ENCODE measurements at regions not wholly inside any gene's neighbourhood (a gene's known extent, or its start where the extent isn't known, plus 50 kb on each side); places are given as distances from the start of the nearest gene placed in this dataset.

DNA sequence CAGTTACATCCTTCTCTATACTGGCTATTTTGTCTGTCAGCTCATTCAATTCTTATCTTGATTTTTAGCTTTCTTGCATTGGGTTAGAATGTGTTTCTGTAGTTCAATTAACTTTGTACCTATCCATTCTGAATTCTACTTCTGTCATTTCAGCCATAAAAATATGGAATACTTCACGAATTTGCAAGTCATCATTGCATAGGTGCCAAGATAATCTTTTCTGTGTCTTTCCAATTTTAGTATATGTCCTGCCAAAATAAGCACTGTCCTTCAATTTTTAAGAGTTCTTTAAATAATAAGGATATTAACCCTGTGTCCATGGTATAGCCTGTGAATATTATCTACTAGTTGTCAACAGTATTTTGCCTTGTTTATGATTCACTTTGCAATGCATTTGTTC is 665.7 kb upstream of the MDGA2 start (continued):
- TF ChIP-seq, protein P1, sequence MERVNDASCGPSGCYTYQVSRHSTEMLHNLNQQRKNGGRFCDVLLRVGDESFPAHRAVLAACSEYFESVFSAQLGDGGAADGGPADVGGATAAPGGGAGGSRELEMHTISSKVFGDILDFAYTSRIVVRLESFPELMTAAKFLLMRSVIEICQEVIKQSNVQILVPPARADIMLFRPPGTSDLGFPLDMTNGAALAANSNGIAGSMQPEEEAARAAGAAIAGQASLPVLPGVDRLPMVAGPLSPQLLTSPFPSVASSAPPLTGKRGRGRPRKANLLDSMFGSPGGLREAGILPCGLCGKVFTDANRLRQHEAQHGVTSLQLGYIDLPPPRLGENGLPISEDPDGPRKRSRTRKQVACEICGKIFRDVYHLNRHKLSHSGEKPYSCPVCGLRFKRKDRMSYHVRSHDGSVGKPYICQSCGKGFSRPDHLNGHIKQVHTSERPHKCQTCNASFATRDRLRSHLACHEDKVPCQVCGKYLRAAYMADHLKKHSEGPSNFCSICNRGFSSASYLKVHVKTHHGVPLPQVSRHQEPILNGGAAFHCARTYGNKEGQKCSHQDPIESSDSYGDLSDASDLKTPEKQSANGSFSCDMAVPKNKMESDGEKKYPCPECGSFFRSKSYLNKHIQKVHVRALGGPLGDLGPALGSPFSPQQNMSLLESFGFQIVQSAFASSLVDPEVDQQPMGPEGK (CRISPR knock-in tag; IDR thresholded peaks at IDR 0.05; ENCODE audit: borderline replicate concordance) = no peak
- TF ChIP-seq SNAI2 (CRISPR knock-in tag; IDR thresholded peaks at IDR 0.05) (no peak), ZFP30 (CRISPR knock-in tag; IDR thresholded peaks at IDR 0.05) (no peak), ZNF70 (CRISPR knock-in tag; IDR thresholded peaks at IDR 0.05) (no peak), TOX (CRISPR knock-in tag; IDR thresholded peaks at IDR 0.05; ENCODE audit: borderline replicate concordance) (no peak), ESRRG (CRISPR knock-in tag; IDR thresholded peaks at IDR 0.05) (no peak), ISL1 (CRISPR knock-in tag; IDR thresholded peaks at IDR 0.05) (no peak), CSDC2 (CRISPR knock-in tag; IDR thresholded peaks at IDR 0.05) (no peak), TCF4 (CRISPR knock-in tag; IDR thresholded peaks at IDR 0.05; ENCODE audit: borderline replicate concordance) (no peak), ZNF565 (CRISPR knock-in tag; conservative IDR thresholded peaks at IDR 0.05; ENCODE audit: low read depth) (no peak)
- TF ChIP-seq, protein P2, sequence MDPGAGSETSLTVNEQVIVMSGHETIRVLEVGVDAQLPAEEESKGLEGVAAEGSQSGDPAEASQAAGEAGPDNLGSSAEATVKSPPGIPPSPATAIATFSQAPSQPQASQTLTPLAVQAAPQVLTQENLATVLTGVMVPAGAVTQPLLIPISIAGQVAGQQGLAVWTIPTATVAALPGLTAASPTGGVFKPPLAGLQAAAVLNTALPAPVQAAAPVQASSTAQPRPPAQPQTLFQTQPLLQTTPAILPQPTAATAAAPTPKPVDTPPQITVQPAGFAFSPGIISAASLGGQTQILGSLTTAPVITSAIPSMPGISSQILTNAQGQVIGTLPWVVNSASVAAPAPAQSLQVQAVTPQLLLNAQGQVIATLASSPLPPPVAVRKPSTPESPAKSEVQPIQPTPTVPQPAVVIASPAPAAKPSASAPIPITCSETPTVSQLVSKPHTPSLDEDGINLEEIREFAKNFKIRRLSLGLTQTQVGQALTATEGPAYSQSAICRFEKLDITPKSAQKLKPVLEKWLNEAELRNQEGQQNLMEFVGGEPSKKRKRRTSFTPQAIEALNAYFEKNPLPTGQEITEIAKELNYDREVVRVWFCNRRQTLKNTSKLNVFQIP (CRISPR knock-in tag; IDR thresholded peaks at IDR 0.05; ENCODE audit: borderline replicate concordance, low read depth) = no peak

DNA sequence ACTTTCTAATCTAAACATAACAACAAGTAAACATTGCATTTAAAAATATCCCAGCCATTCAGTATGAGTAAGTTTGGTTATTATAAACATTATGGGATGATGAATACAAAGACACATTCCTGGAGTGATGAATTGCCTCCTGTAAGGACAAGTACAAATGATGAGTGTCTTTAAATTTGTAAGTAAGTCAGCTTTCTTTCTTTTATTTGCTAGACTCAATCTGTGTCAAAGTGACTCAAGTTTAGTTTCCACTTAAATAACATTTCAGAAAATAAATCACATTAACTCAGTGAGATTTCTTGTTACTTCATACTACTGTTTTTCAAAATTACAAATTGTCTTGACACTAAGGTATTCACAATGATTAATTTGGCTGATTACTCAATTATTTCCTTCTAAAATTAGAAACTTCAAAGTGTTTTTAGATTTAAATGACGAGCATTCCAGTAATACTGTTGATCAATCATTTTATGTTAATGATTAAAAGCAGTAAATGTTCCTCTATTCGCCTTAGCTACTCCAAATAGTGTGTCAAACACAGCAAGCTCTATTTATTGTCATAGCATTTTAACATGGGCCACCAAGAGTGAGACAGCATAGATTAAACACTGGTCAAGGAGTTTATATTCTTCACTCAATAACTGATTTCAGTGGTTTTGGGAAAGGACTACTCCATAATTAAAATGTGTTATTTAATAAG is 658.0 kb upstream of the MDGA2 start:
- ATAC-seq = no peak
- TF ChIP-seq ISL1 (CRISPR knock-in tag; IDR thresholded peaks at IDR 0.05) = peak; percentile 52
- TF ChIP-seq, protein P3, sequence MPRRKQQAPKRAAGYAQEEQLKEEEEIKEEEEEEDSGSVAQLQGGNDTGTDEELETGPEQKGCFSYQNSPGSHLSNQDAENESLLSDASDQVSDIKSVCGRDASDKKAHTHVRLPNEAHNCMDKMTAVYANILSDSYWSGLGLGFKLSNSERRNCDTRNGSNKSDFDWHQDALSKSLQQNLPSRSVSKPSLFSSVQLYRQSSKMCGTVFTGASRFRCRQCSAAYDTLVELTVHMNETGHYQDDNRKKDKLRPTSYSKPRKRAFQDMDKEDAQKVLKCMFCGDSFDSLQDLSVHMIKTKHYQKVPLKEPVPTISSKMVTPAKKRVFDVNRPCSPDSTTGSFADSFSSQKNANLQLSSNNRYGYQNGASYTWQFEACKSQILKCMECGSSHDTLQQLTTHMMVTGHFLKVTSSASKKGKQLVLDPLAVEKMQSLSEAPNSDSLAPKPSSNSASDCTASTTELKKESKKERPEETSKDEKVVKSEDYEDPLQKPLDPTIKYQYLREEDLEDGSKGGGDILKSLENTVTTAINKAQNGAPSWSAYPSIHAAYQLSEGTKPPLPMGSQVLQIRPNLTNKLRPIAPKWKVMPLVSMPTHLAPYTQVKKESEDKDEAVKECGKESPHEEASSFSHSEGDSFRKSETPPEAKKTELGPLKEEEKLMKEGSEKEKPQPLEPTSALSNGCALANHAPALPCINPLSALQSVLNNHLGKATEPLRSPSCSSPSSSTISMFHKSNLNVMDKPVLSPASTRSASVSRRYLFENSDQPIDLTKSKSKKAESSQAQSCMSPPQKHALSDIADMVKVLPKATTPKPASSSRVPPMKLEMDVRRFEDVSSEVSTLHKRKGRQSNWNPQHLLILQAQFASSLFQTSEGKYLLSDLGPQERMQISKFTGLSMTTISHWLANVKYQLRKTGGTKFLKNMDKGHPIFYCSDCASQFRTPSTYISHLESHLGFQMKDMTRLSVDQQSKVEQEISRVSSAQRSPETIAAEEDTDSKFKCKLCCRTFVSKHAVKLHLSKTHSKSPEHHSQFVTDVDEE (CRISPR knock-in tag; IDR thresholded peaks at IDR 0.05) = no peak

DNA sequence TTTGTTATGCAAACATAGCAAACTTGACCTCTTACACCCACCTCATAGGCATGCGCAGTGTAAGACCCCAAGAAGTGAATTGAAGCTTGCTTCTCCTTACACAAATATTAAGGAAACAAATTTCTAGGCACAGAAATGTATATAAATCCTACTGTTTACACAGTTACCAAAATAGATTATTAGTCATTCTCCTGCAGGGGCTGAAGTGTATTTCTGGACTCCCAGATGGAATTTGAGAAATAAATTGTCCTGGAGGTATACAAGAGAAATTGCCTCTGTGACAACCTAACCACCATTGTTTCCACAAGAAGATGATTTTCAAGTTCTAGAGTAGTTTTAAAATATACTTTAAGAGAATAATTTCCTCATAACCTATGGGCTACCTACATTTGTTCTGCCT is 656.0 kb upstream of the MDGA2 start:
- no peak for ATAC-seq
- TF ChIP-seq, protein P3 (CRISPR knock-in tag; IDR thresholded peaks at IDR 0.05) = no peak
- no peak for TF ChIP-seq ZFP3 (CRISPR knock-in tag; IDR thresholded peaks at IDR 0.05)
- TF ChIP-seq, protein P4, sequence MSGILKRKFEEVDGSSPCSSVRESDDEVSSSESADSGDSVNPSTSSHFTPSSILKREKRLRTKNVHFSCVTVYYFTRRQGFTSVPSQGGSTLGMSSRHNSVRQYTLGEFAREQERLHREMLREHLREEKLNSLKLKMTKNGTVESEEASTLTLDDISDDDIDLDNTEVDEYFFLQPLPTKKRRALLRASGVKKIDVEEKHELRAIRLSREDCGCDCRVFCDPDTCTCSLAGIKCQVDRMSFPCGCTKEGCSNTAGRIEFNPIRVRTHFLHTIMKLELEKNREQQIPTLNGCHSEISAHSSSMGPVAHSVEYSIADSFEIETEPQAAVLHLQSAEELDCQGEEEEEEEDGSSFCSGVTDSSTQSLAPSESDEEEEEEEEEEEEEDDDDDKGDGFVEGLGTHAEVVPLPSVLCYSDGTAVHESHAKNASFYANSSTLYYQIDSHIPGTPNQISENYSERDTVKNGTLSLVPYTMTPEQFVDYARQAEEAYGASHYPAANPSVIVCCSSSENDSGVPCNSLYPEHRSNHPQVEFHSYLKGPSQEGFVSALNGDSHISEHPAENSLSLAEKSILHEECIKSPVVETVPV (CRISPR knock-in tag; IDR thresholded peaks at IDR 0.05) = no peak
- TF ChIP-seq BACH2 (CRISPR knock-in tag; IDR thresholded peaks at IDR 0.05; ENCODE audit: borderline replicate concordance) = no peak

DNA sequence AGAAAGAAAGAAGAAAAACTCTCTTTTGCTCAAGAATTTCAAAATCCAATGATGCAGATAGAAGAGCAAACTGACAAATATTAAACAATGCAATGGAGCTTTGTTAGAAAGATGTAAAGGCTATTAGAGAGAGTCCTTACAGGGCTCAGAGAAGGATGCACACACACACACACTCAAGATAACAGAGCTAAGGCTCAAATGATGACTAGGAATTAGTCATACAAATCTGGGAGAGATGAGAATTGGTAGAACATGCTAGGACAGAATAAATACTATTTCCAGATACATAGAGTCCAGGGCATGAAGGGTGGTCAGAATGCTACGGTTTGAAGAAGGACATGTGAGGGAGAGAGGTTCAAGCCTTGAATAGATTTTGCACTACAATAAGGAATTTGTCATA is 650.1 kb upstream of the MDGA2 start:
- TF ChIP-seq TOX (CRISPR knock-in tag; IDR thresholded peaks at IDR 0.05; ENCODE audit: borderline replicate concordance) = no peak
- no peak for TF ChIP-seq OSR1 (CRISPR knock-in tag; IDR thresholded peaks at IDR 0.05)
- TF ChIP-seq ZFP30 (CRISPR knock-in tag; IDR thresholded peaks at IDR 0.05) = no peak
- TF ChIP-seq, protein P2 (CRISPR knock-in tag; IDR thresholded peaks at IDR 0.05; ENCODE audit: borderline replicate concordance, low read depth) = no peak
- no peak for TF ChIP-seq CSDC2 (CRISPR knock-in tag; IDR thresholded peaks at IDR 0.05)
- TF ChIP-seq PPARA (CRISPR knock-in tag; IDR thresholded peaks at IDR 0.05; ENCODE audit: borderline replicate concordance) = no peak
- no peak for TF ChIP-seq ISL1 (CRISPR knock-in tag; IDR thresholded peaks at IDR 0.05)
- no peak for TF ChIP-seq SNAI2 (CRISPR knock-in tag; IDR thresholded peaks at IDR 0.05)
- no peak for ATAC-seq

Measured in SK-N-SH treated with all-trans-retinoic acid at 6 μM for 48 hours (cell line).